SK-N-SH (cell line): ENCODE measurements at regions not wholly inside any gene's neighbourhood (a gene's known extent, or its start where the extent isn't known, plus 50 kb on each side); places are given as distances from the start of the nearest gene placed in this dataset.

ENCODE experiments used
- CTCF ChIA-PET: fragments of 300-600, 350-600 bp; formaldehyde crosslinking; extraction: SDS; loops from one replicate; lab custom pipeline; 2021; lab: Yijun Ruan, JAX
- POLR2A ChIA-PET: fragments of 350-600 bp; sonication (Branson Sonifier 250); formaldehyde crosslinking; extraction: SDS; loops from one replicate; lab custom pipeline; 2020; ENCODE audit warnings: antibody characterized with exemption, inconsistent platforms; lab: Yijun Ruan, JAX
- DNase-seq: peaks from one replicate; pipeline ENCODE4 v3.0.0; 2012
- H2AFZ ChIP-seq: fragments of 200-600 bp; sonication (generic); 2 replicates; pipeline ENCODE4 v1.8.1; 2016; ENCODE audit warnings: antibody characterized with exemption, mild to moderate bottlenecking, low read depth
- H3F3A ChIP-seq: fragments of 200-600 bp; sonication (generic); replicated peaks from 2 replicates; pipeline ENCODE3; 2016; ENCODE audit warnings: antibody characterized with exemption, mild to moderate bottlenecking; ENCODE audit not compliant: insufficient read depth
- H3K27ac ChIP-seq, 2 experiments: fragments of 200-500 bp in 1 of 2; fragments of 200-600 bp in 1 of 2; sonication (Bioruptor generic) in 1 of 2; sonication (generic), shearing (Covaris generic) in 1 of 2; 2 replicates each; pipeline versions ENCODE4 v1.5.1 to v1.6.1; 2014 to 2016; ENCODE audit warnings: low read depth in 2 of 2, inconsistent platforms in 1 of 2, low read length in 1 of 2, mild to moderate bottlenecking in 1 of 2, mixed read lengths in 1 of 2
- H3K27me3 ChIP-seq: fragments of 200-600 bp; sonication (generic), shearing (Covaris generic); 2 replicates; pipeline ENCODE4 v1.6.1; 2016; ENCODE audit warnings: mixed run types; ENCODE audit not compliant: insufficient read depth
- H3K36me3 ChIP-seq, 2 experiments: fragments of 200-500 bp in 1 of 2; fragments of 200-600 bp in 1 of 2; sonication (Bioruptor generic) in 1 of 2; sonication (generic) in 1 of 2; replicated peaks in 1 of 2; 2 replicates each; pipeline versions ENCODE3 to v1.5.1; 2014 to 2016; ENCODE audit warnings: low read length in 1 of 2, mild to moderate bottlenecking in 1 of 2; ENCODE audit not compliant: insufficient read depth in 2 of 2, control insufficient read depth in 1 of 2
- H3K4me1 ChIP-seq, 2 experiments: fragments of 200-500 bp in 1 of 2; fragments of 200-600 bp in 1 of 2; sonication (Bioruptor generic) in 1 of 2; sonication (generic), shearing (Covaris generic) in 1 of 2; 2 replicates each; pipeline versions ENCODE4 v1.5.1 to v1.6.1; 2014 to 2016; ENCODE audit warnings: low read depth in 1 of 2, low read length in 1 of 2, mixed run types in 1 of 2; ENCODE audit not compliant: insufficient read depth in 2 of 2, control insufficient read depth in 1 of 2
- H3K4me2 ChIP-seq: fragments of 200-600 bp; sonication (generic), shearing (Covaris generic); 2 replicates; pipeline ENCODE4 v1.6.1; 2017; ENCODE audit warnings: mixed run types
- H3K4me3 ChIP-seq, 2 experiments: fragments of 200-500 bp in 1 of 2; fragments of 200-600 bp in 1 of 2; sonication (Bioruptor generic) in 1 of 2; sonication (generic), shearing (Covaris generic) in 1 of 2; 2 replicates each; pipeline versions ENCODE4 v1.5.1 to v1.8.1; 2014 to 2016; ENCODE audit warnings: low read depth in 2 of 2, inconsistent platforms in 1 of 2, low read length in 1 of 2, mild to moderate bottlenecking in 1 of 2, mixed read lengths in 1 of 2, moderate library complexity in 1 of 2
- H3K79me2 ChIP-seq: fragments of 200-600 bp; sonication (generic); 2 replicates; pipeline ENCODE4 v1.8.1; 2017; ENCODE audit warnings: mild to moderate bottlenecking; ENCODE audit not compliant: insufficient read depth
- H3K9ac ChIP-seq: fragments of 200-600 bp; sonication (generic); 2 replicates; pipeline ENCODE4 v1.6.1; 2017; ENCODE audit warnings: mixed run types
- H3K9me2 ChIP-seq: fragments of 200-600 bp; sonication (generic); 2 replicates; pipeline ENCODE4 v1.6.1; 2017; ENCODE audit warnings: mixed run types
- H3K9me3 ChIP-seq: fragments of 200-600 bp; sonication (generic); 2 replicates; pipeline ENCODE4 v1.6.1; 2017; ENCODE audit warnings: mixed run types, mild to moderate bottlenecking, moderate library complexity
- H4K20me1 ChIP-seq: fragments of 200-600 bp; sonication (generic); 2 replicates; pipeline ENCODE4 v1.6.1; 2017; ENCODE audit warnings: mild to moderate bottlenecking, mixed run types; ENCODE audit not compliant: insufficient read depth
- EP300 ChIP-seq, 2 experiments: IDR thresholded peaks; 2 replicates each; pipeline versions ENCODE4 v1.4.0 to v1.6.1; 2012; ENCODE audit warnings: borderline replicate concordance in 1 of 2, low read depth in 1 of 2, low read length in 1 of 2
- FOXJ3 ChIP-seq: sonication (generic); formaldehyde crosslinking; IDR thresholded peaks from 2 replicates; pipeline ENCODE4 v1.5.1; 2020; ENCODE audit warnings: mild to moderate bottlenecking, missing genetic modification reagents
- FOXM1 ChIP-seq: IDR thresholded peaks from 2 replicates; pipeline ENCODE4 v1.4.0; 2012; ENCODE audit warnings: low read depth, mild to moderate bottlenecking
- IRF3 ChIP-seq: fragments of 150-350 bp; IDR thresholded peaks from 2 replicates; pipeline ENCODE4 v1.6.1; 2016; ENCODE audit warnings: mild to moderate bottlenecking, low read depth, low read length
- MAX ChIP-seq: IDR thresholded peaks from 2 replicates; pipeline ENCODE4 v1.4.0; 2012; ENCODE audit warnings: low read depth
- NFIC ChIP-seq: IDR thresholded peaks from 2 replicates; pipeline ENCODE4 v1.4.0; 2012; ENCODE audit warnings: borderline replicate concordance
- NRF1 ChIP-seq: IDR thresholded peaks from 2 replicates; pipeline ENCODE4 v1.6.1; 2012; ENCODE audit warnings: low read depth, mild to moderate bottlenecking, low read length
- PBX3 ChIP-seq: IDR thresholded peaks from 2 replicates; pipeline ENCODE4; 2012
- POLR2AphosphoS5 ChIP-seq: IDR thresholded peaks from 2 replicates; pipeline ENCODE4 v1.6.1; 2012; ENCODE audit warnings: low read depth, low read length
- REST ChIP-seq: IDR thresholded peaks from 2 replicates; pipeline ENCODE4 v1.6.1; 2012; ENCODE audit warnings: mild to moderate bottlenecking, low read depth, low read length, moderate library complexity
- RFX5 ChIP-seq: IDR thresholded peaks from 2 replicates; pipeline ENCODE4 v1.6.1; 2012; ENCODE audit warnings: mild to moderate bottlenecking, improper control_type of control experiment, low read length
- YY1 ChIP-seq: IDR thresholded peaks from 2 replicates; pipeline ENCODE4 v1.4.0; 2012; ENCODE audit warnings: low read depth, mild to moderate bottlenecking
- ZBTB33 ChIP-seq: IDR thresholded peaks from 2 replicates; pipeline ENCODE4 v1.4.0; 2012; ENCODE audit warnings: low read depth, borderline replicate concordance
- WGBS: methylation state at CpG from one replicate; pipeline ENCODE4 v1.1.6; 2017; ENCODE audit warnings: low lambda C conversion rate; 5-methylcytosine and 5-hydroxymethylcytosine counted together

- ChIA-PET POLR2A (no interaction called here), CTCF (no interaction called here)
- no peaks in the 10 kb centered on the region for H3F3A ChIP-seq
- no peaks in the 10 kb centered on the region for H3K79me2 ChIP-seq
- H2AFZ ChIP-seq: no peak overlapping the region
- whole genome bisulfite sequencing: 84% methylated on average over 26 of the region's 34 CpGs
- H3K9me2 ChIP-seq: no peaks in the 10 kb centered on the region
- no peak for DNase-seq
- no peak for TF ChIP-seq ZBTB33
- TF ChIP-seq POLR2AphosphoS5: no peak
- TF ChIP-seq NRF1: no peak
- TF ChIP-seq IRF3: no peak
- TF ChIP-seq EP300 (IDR thresholded peaks at IDR 0.05; ENCODE audit: borderline replicate concordance in 1 of 2, low read depth in 1 of 2, low read length in 1 of 2): no peak
- TF ChIP-seq REST: no peak
- no peak for TF ChIP-seq MAX
- no peak for TF ChIP-seq FOXJ3 (CRISPR knock-in tag)
- H3K27me3 ChIP-seq: no peaks in the 10 kb centered on the region
- H3K36me3 ChIP-seq: no peaks in the 10 kb centered on the region
- H3K9ac ChIP-seq: no peak overlapping the region
- H4K20me1 ChIP-seq: no peaks in the 10 kb centered on the region
- H3K9me3 ChIP-seq: no peaks in the 10 kb centered on the region
- H3K4me1 ChIP-seq: no peaks in the 10 kb centered on the region
- no peak overlapping the region for H3K4me3 ChIP-seq
- H3K4me2 ChIP-seq: no peak overlapping the region
- no peak overlapping the region for H3K27ac ChIP-seq
Measured at GRCh38 chr3:94937980-94938379, 875.1 kb downstream of the NSUN3 start.

- Histone ChIP-seq H3K27me3 (no peaks in the 10 kb centered on the region), H3K4me1 (no peaks in the 10 kb centered on the region), H3K79me2 (no peaks in the 10 kb centered on the region), H4K20me1 (no peaks in the 10 kb centered on the region), H3K9me3 (no peaks in the 10 kb centered on the region), H3K4me2 (no peak overlapping the region), H3K4me3 (no peak overlapping the region), H3K9ac (no peak overlapping the region), H3F3A (no peaks in the 10 kb centered on the region), H3K9me2 (no peaks in the 10 kb centered on the region), H3K27ac (no peak overlapping the region), H2AFZ (no peak overlapping the region), H3K36me3 (no peaks in the 10 kb centered on the region)
- CTCF ChIA-PET: no interaction called here
- DNase-seq: no peak
- WGBS: 51% methylated on average over 6 of the region's 6 CpGs
- POLR2A ChIA-PET: no interaction called here
- TF ChIP-seq MAX (no peak), NFIC (no peak), YY1 (no peak), PBX3 (no peak), RFX5 (no peak), FOXM1 (no peak)
Measured at GRCh38 chr3:94946683-94947082, 883.8 kb downstream of the NSUN3 start.
